DOHH2 (cell line): ENCODE measurements at regions not wholly inside any gene's neighbourhood (a gene's known extent, or its start where the extent isn't known, plus 50 kb on each side); places are given as distances from the start of the nearest gene placed in this dataset.
A peak's percentile ranks its signal among the peaks of the same experiment; 100 is the strongest.
"Not testable (repeated sequence)": the region's sequence is repeated elsewhere in the genome, so short reads cannot be mapped to it uniquely, and the experiment has no call there.

Experiments
- H3F3A ChIP-seq: fragments of 200-600 bp; sonication (generic), shearing (Covaris generic); 2 replicates; pipeline ENCODE4 v1.6.0; 2016; ENCODE audit warnings: antibody characterized with exemption, mild to moderate bottlenecking; ENCODE audit not compliant: control insufficient read depth, insufficient read depth
- H3K27ac ChIP-seq: fragments of 200-600 bp; sonication (generic); 2 replicates; pipeline ENCODE4 v1.5.1; 2014; ENCODE audit warnings: low read depth, mild to moderate bottlenecking, low read length, moderate library complexity
- H3K27me3 ChIP-seq: fragments of 200-600 bp; sonication (generic); 2 replicates; pipeline ENCODE4 v1.6.1; 2014; ENCODE audit warnings: mild to moderate bottlenecking, low read length, mixed read lengths; ENCODE audit not compliant: control insufficient read depth
- H3K36me3 ChIP-seq: fragments of 200-600 bp; sonication (generic); 2 replicates; pipeline ENCODE4 v1.6.1; 2014; ENCODE audit warnings: mild to moderate bottlenecking, low read length, moderate library complexity, mixed read lengths; ENCODE audit not compliant: control insufficient read depth
- H3K4me1 ChIP-seq: fragments of 200-600 bp; sonication (generic); 2 replicates; pipeline ENCODE4 v1.6.1; 2014; ENCODE audit warnings: mild to moderate bottlenecking, low read length, mixed read lengths; ENCODE audit not compliant: control insufficient read depth
- H3K4me2 ChIP-seq: fragments of 200-600 bp; sonication (generic); 2 replicates; pipeline ENCODE4 v1.6.0; 2014; ENCODE audit warnings: mild to moderate bottlenecking, low read length, moderate library complexity
- H3K4me3 ChIP-seq: fragments of 200-600 bp; sonication (generic); 2 replicates; pipeline ENCODE4 v1.5.1; 2014; ENCODE audit warnings: mild to moderate bottlenecking, low read length, mixed read lengths
- H3K79me2 ChIP-seq: fragments of 200-600 bp; sonication (generic); 2 replicates; pipeline ENCODE4 v1.6.1; 2014; ENCODE audit warnings: mild to moderate bottlenecking, low read length, mixed read lengths; ENCODE audit not compliant: control insufficient read depth
- H3K9me2 ChIP-seq: fragments of 200-600 bp; sonication (generic); replicated peaks from 2 replicates; pipeline ENCODE4 v1.6.1; 2014; ENCODE audit warnings: mild to moderate bottlenecking, low read length, mixed read lengths; ENCODE audit not compliant: control insufficient read depth
- H3K9me3 ChIP-seq: fragments of 200-600 bp; sonication (generic); 2 replicates; pipeline ENCODE4 v1.6.1; 2014; ENCODE audit warnings: antibody characterized with exemption, low read length, mixed read lengths; ENCODE audit not compliant: control insufficient read depth, insufficient read depth
- H4K20me1 ChIP-seq: fragments of 200-600 bp; sonication (generic); 2 replicates; pipeline ENCODE4 v1.6.0; 2014; ENCODE audit warnings: low read depth, mild to moderate bottlenecking, antibody characterized with exemption, low read length, moderate library complexity; ENCODE audit not compliant: control insufficient read depth, insufficient read depth
- EZH2phosphoT487 ChIP-seq: fragments of 200-600 bp; sonication (generic); IDR thresholded peaks from 2 replicates; pipeline ENCODE4 v1.6.1; 2017; ENCODE audit warnings: borderline replicate concordance, mild to moderate bottlenecking, antibody characterized with exemption, low read length, moderate library complexity, mixed read lengths
- TF ChIP-seq, protein P1 (sequence below): fragments of 200-600 bp; sonication (generic); IDR thresholded peaks from one replicate; pipeline ENCODE4 v1.5.1; 2014; ENCODE audit warnings: antibody characterized with exemption, mild to moderate bottlenecking, low read depth, low read length; ENCODE audit not compliant: poor library complexity, severe bottlenecking

DNA sequence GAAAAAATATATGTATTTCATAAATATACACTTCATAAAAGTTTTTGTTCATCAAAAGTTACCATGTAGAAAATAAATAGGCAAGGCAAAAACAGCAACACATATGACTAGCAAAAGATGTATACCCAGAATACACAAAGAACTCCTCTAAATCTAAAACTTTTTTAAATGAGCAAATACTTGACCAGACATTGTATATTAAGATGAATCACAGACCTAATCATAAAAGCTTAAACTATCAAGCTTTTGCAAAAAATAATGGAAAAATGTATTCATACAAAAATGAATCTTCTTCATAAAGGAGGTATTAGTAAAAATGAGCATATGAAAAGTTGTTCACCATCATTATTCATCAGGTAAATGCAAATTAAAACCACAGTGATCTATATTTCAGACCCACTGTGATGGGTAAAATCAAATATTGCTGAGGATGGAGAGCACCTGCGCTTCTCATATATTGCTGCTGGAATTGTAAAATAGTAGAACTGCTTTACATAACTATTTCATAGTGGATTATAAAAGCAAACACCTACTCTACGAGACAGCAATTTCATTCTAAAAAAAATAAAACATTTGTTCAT, 78.3 kb upstream of the RGS1 start:
- no peak for TF ChIP-seq EZH2phosphoT487
- TF ChIP-seq, protein P1, sequence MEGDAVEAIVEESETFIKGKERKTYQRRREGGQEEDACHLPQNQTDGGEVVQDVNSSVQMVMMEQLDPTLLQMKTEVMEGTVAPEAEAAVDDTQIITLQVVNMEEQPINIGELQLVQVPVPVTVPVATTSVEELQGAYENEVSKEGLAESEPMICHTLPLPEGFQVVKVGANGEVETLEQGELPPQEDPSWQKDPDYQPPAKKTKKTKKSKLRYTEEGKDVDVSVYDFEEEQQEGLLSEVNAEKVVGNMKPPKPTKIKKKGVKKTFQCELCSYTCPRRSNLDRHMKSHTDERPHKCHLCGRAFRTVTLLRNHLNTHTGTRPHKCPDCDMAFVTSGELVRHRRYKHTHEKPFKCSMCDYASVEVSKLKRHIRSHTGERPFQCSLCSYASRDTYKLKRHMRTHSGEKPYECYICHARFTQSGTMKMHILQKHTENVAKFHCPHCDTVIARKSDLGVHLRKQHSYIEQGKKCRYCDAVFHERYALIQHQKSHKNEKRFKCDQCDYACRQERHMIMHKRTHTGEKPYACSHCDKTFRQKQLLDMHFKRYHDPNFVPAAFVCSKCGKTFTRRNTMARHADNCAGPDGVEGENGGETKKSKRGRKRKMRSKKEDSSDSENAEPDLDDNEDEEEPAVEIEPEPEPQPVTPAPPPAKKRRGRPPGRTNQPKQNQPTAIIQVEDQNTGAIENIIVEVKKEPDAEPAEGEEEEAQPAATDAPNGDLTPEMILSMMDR, result no peak
- peaks cover 4% of the 10 kb centered on the region; the same call in 1 of the 2 replicates for H3K9me3 ChIP-seq
- H3K27ac ChIP-seq, result no peak overlapping the region
- H3K4me2 ChIP-seq, result no peak overlapping the region
- H3F3A ChIP-seq, result no peaks in the 10 kb centered on the region
- H3K9me2 ChIP-seq, result no peaks in the 10 kb centered on the region
- H3K4me1 ChIP-seq, result no peaks in the 10 kb centered on the region
- no peak overlapping the region for H3K4me3 ChIP-seq
- H4K20me1 ChIP-seq, result no peaks in the 10 kb centered on the region
- H3K36me3 ChIP-seq, result no peaks in the 10 kb centered on the region
- H3K27me3 ChIP-seq, result no peaks in the 10 kb centered on the region
- no peaks in the 10 kb centered on the region for H3K79me2 ChIP-seq

DNA sequence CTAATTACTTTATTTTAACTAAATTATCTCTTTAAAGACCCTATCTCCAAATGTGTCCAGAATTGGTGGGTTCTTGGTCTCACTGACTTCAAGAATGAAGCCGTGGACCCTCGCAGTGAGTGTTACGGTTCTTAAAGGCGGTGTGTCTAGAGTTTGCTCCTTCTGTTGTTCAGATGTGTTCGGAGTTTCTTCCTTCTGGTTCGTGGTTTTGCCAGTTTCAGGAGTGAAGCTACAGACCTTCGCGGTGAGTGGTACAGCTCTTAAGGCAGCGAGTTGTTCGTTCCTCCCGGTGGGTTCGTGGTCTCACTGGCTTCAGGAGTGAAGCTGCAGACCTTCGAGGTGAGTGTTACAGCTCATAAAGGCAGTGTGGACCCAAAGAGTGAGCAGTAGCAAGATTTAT, 77.5 kb upstream of the RGS1 start:
- not testable (repeated sequence) for H3K27me3 ChIP-seq, H3K79me2 ChIP-seq, H3K36me3 ChIP-seq, H3K4me3 ChIP-seq, H4K20me1 ChIP-seq, H3K9me3 ChIP-seq, H3K4me2 ChIP-seq, H3K9me2 ChIP-seq, H3K27ac ChIP-seq, H3F3A ChIP-seq, H3K4me1 ChIP-seq

DNA sequence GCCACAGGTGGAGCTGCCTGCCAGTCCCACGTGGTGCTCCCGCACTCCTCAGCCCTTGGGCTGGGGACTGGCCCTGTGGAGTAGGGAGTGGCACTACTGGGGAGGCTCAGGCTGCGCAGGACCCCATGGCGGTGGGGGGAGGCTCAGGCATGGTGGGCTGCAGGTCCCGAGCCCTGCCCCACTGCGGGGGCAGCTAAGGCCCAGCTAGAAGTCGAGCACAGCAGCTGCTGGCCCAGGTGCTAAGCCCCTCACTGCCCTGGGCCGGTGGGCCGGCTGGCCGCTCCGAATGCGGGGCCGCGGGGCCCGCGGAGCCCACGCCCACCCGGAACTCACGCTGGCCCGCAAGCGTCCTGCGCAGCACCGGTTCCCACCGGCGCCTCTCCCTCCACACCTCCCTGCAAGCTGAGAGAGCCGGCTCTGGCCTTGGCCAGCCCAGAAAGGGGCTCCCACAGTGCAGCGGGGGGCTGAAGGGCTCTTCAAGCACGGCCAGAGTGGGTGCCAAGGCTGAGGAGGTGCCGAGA, 76.5 kb upstream of the RGS1 start:
- not testable (repeated sequence) for H3K36me3 ChIP-seq, H3K4me2 ChIP-seq, H3K9me3 ChIP-seq, H3K79me2 ChIP-seq, H3K4me1 ChIP-seq, H3F3A ChIP-seq, H3K9me2 ChIP-seq, H3K4me3 ChIP-seq, H4K20me1 ChIP-seq, H3K27ac ChIP-seq, H3K27me3 ChIP-seq

DNA sequence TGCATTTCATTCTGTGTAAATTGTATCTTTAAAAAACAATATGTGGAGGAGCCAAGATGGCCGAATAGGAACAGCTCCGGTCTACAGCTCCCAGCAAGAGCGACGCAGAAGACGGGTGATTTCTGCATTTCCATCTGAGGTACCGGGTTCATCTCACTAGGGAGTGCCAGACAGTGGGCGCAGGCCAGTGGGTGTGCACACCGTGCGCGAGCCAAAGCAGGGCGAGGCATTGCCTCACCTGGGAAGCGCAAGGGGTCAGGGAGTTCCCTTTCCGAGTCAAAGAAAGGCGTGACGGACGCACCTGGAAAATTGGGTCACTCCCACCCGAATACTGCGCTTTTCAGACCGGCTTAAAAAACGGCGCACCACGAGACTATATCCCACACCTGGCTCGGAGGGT, 75.0 kb upstream of the RGS1 start:
- H3K4me2 ChIP-seq, H4K20me1 ChIP-seq, H3K36me3 ChIP-seq, H3K4me3 ChIP-seq, H3K27me3 ChIP-seq, H3K27ac ChIP-seq, H3K9me3 ChIP-seq, H3K4me1 ChIP-seq, H3K9me2 ChIP-seq, H3F3A ChIP-seq, H3K79me2 ChIP-seq: not testable (repeated sequence)

DNA sequence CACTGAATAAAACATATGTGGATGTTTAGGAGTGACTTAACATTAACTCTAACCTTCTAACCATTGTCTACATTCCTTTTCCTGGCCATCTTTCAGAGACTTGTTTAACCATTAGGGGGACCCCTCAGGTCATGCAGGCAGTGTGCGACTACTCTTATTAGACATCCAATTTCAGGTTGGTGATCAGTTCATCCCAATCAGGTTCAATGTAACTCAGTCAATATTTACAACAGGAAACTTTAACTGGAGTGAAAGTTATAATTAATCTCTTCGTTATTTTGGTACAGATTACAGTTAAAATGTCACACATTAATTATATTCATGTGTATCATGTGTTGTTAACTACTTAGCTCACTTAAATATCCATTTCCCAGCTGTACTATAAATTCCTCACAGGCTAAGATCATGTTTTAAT, 68.8 kb upstream of the RGS1 start:
- peaks cover 16% of the 10 kb centered on the region for H3K27me3 ChIP-seq
- no peaks in the 10 kb centered on the region for H3K4me1 ChIP-seq
- H3K27ac ChIP-seq, result no peak overlapping the region
- H3K36me3 ChIP-seq, result no peaks in the 10 kb centered on the region
- H3K9me3 ChIP-seq, result no peaks in the 10 kb centered on the region
- H3K79me2 ChIP-seq, result no peaks in the 10 kb centered on the region
- H4K20me1 ChIP-seq, result no peaks in the 10 kb centered on the region
- H3K4me2 ChIP-seq, result no peak overlapping the region
- no peak overlapping the region for H3K4me3 ChIP-seq
- H3K9me2 ChIP-seq, result no peaks in the 10 kb centered on the region
- no peak for TF ChIP-seq EZH2phosphoT487
- TF ChIP-seq, protein P1, result peak; percentile 67
- H3F3A ChIP-seq, result no peaks in the 10 kb centered on the region
